ENCODE measurements at regions not wholly inside any gene's neighbourhood (a gene's known extent, or its start where the extent isn't known, plus 50 kb on each side); places are given as distances from the start of the nearest gene placed in this dataset.
A peak's percentile ranks its signal among the peaks of the same experiment; 100 is the strongest.

- Histone ChIP-seq H3K56ac (ENCODE audit: insufficient read length, low read depth, low read length) (no peak overlapping the region), H3K79me1 (ENCODE audit: insufficient read depth, low read depth, low read length, poor library complexity, severe bottlenecking) (no peaks in the 10 kb centered on the region), H2BK5ac (ENCODE audit: insufficient read length, low read length) (no peak overlapping the region), H4K5ac (ENCODE audit: insufficient read length, low read depth, low read length) (no peak overlapping the region), H2BK15ac (ENCODE audit: low read depth, low read length) (no peak overlapping the region), H3K4me2 (ENCODE audit: insufficient read depth, insufficient read length, low read length) (no peak overlapping the region), H2BK20ac (ENCODE audit: low read depth, low read length, poor library complexity, severe bottlenecking) (no peak overlapping the region), H2BK120ac (ENCODE audit: low read depth, low read length, poor library complexity, severe bottlenecking) (no peak overlapping the region), H3K79me2 (ENCODE audit: insufficient read depth, low read length) (no peaks in the 10 kb centered on the region), H4K91ac (ENCODE audit: insufficient read length, low read depth, low read length) (no peak overlapping the region), H3K4me1 (ENCODE audit: insufficient read depth, low read length) (no peaks in the 10 kb centered on the region), H3K27ac (ENCODE audit: insufficient read length, low read depth, low read length) (no peak overlapping the region), H3K23me2 (ENCODE audit: insufficient read length, low read depth, low read length, poor library complexity, severe bottlenecking) (peaks cover 4% of the 10 kb centered on the region), H3K27me3 (ENCODE audit: insufficient read depth, low read length) (no peaks in the 10 kb centered on the region), H4K8ac (replicated peaks; ENCODE audit: insufficient read length, low read depth, low read length) (no peak overlapping the region), H3K14ac (ENCODE audit: insufficient read depth, low read length) (no peak overlapping the region), H3K23ac (ENCODE audit: insufficient read length, low read depth, low read length) (no peak overlapping the region), H3K18ac (ENCODE audit: insufficient read length, low read depth, low read length) (no peak overlapping the region), H3K9me3 (ENCODE audit: control insufficient read depth, low read depth, low read length) (no peaks in the 10 kb centered on the region), H3K4ac (ENCODE audit: low read depth, low read length) (no peak overlapping the region), H2AFZ (ENCODE audit: low read length) (no peak overlapping the region), H2BK12ac (ENCODE audit: insufficient read length, low read depth, low read length) (no peak overlapping the region), H3T11ph (ENCODE audit: low read length) (no peak overlapping the region), H2AK5ac (ENCODE audit: insufficient read length, low read length) (no peak overlapping the region), H4K20me1 (ENCODE audit: control insufficient read depth, insufficient read depth, insufficient read length) (no peaks in the 10 kb centered on the region), H3K9ac (ENCODE audit: extremely low read depth, insufficient read length, low read length) (no peak overlapping the region)
- H3K4me1 Mint-ChIP-seq, result no peaks in the 10 kb centered on the region
- no peak for TF ChIP-seq CTCF (conservative IDR thresholded peaks at IDR 0.05)
- no peak overlapping the region for H3K4me3 Mint-ChIP-seq
- H3K36me3 Mint-ChIP-seq (ENCODE audit: insufficient read depth in 1 of 3, low read depth in 3 of 3), result no peaks in the 10 kb centered on the region
- no peak overlapping the region; a peak in 1 of 7 replicates for H3K27ac Mint-ChIP-seq
- peak; percentile 22 for DNase-seq
- peaks cover 0 to 2% of the 10 kb centered on the region in 2 experiments; a peak in 1 of 5 replicates for H3K9me3 Mint-ChIP-seq
- WGBS (ENCODE audit: extremely low coverage, insufficient read length, low lambda C conversion rate), result no CpG with 5 or more reads among the region's 15 CpGs
- peaks cover 2% of the 10 kb centered on the region; the same call in 1 of the 2 replicates for H3K27me3 Mint-ChIP-seq (ENCODE audit: low read depth)
Measured at GRCh38 chr5:133702791-133703770, 90.7 kb upstream of the FSTL4 start.
